Endodermal cell (in vitro differentiated cells): ENCODE measurements at regions not wholly inside any gene's neighbourhood (a gene's known extent, or its start where the extent isn't known, plus 50 kb on each side); places are given as distances from the start of the nearest gene placed in this dataset.

Source experiments
- DNase-seq: peaks from one replicate; pipeline ENCODE4 v3.0.0-alpha.2; 2017
- H3K27ac ChIP-seq: 2 replicates; pipeline ENCODE4 v1.5.1; 2013; ENCODE audit warnings: mild to moderate bottlenecking, low read depth, low read length, moderate library complexity
- H3K27me3 ChIP-seq: 2 replicates; pipeline ENCODE4 v1.6.1; 2013; ENCODE audit warnings: mild to moderate bottlenecking, low read length, moderate library complexity; ENCODE audit not compliant: insufficient read depth, control insufficient read depth, poor library complexity, severe bottlenecking
- H3K36me3 ChIP-seq: 2 replicates; pipeline ENCODE4 v1.7.0; 2013; ENCODE audit warnings: mild to moderate bottlenecking, low read length, moderate library complexity; ENCODE audit not compliant: control insufficient read depth, insufficient read depth
- H3K4me1 ChIP-seq: one replicate; pipeline ENCODE4 v1.7.0; 2013; ENCODE audit warnings: low read length; ENCODE audit not compliant: control insufficient read depth, insufficient read depth
- H3K4me3 ChIP-seq: 2 replicates; pipeline ENCODE4 v1.5.1; 2013; ENCODE audit warnings: mild to moderate bottlenecking, low read length, moderate library complexity
- H3K9ac ChIP-seq: 2 replicates; pipeline ENCODE4 v1.6.1; 2013; ENCODE audit warnings: mild to moderate bottlenecking, low read length, moderate library complexity; ENCODE audit not compliant: poor library complexity, severe bottlenecking; ENCODE audit errors: extremely low read depth
- H3K9me3 ChIP-seq: 2 replicates; pipeline ENCODE4 v1.6.1; 2013; ENCODE audit warnings: mild to moderate bottlenecking, low read length, moderate library complexity; ENCODE audit not compliant: control insufficient read depth
- H3K27ac Mint-ChIP-seq: 2 replicates; pipeline ENCODE4 v1.8.0; 2020; ENCODE audit warnings: mixed read lengths
- H3K27me3 Mint-ChIP-seq: 2 replicates; pipeline ENCODE4 v1.8.0; 2021; ENCODE audit warnings: mild to moderate bottlenecking, mixed read lengths; ENCODE audit not compliant: insufficient read depth
- H3K36me3 Mint-ChIP-seq: 2 replicates; pipeline ENCODE4 v1.8.0; 2020; ENCODE audit warnings: low read depth, mixed read lengths
- H3K4me1 Mint-ChIP-seq: 2 replicates; pipeline ENCODE4 v1.8.0; 2020; ENCODE audit warnings: mixed read lengths
- H3K4me3 Mint-ChIP-seq: 2 replicates; pipeline ENCODE4 v1.8.0; 2020; ENCODE audit warnings: mild to moderate bottlenecking, moderate library complexity, mixed read lengths
- H3K9me3 Mint-ChIP-seq: 2 replicates; pipeline ENCODE4 v1.8.0; 2020; ENCODE audit warnings: mild to moderate bottlenecking, mixed read lengths
- WGBS, 2 experiments: methylation state at CpG; one replicate each; pipeline versions ENCODE4 v1.1.5 to v1.1.7; 2013; ENCODE audit warnings: missing lambda C conversion rate in 2 of 2, mixed read lengths in 1 of 2; ENCODE audit not compliant: insufficient coverage in 1 of 2, insufficient read length in 1 of 2; 5-methylcytosine and 5-hydroxymethylcytosine counted together
- TF ChIP-seq, protein P1 (sequence below): fragments of 200-600 bp; sonication (generic); conservative IDR thresholded peaks from 2 replicates; pipeline ENCODE4 v1.5.0; 2021; ENCODE audit warnings: antibody characterized with exemption, mild to moderate bottlenecking

- no peak overlapping the region for H3K4me3 Mint-ChIP-seq
- no peak overlapping the region for H3K27ac ChIP-seq
Observed at GRCh38 chrX:43255596-43255995, 400.5 kb upstream of the MAOA start.

DNA sequence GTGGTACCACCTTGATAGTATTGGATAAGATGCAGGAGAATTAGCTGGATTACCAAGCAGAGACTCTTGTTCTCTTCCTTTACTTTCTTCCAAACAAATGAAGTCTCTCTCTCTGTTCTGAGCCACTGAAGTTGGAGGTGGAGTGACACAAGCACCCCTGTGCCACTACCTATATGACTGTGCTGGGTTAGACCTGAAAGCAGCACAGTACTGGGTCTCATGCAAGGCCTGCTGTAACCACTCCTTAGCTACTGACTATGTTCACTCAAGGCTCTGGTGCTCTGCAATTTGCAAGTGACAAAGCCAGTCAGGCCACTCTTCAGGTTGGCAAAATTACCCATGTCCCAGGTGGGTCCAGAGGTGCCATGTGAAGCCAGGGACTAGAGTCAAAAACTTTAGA lies 389.6 kb upstream of the MAOA start:
- no peak overlapping the region for H3K9ac ChIP-seq
- H3K27ac ChIP-seq: no peak overlapping the region
- TF ChIP-seq, protein P1, sequence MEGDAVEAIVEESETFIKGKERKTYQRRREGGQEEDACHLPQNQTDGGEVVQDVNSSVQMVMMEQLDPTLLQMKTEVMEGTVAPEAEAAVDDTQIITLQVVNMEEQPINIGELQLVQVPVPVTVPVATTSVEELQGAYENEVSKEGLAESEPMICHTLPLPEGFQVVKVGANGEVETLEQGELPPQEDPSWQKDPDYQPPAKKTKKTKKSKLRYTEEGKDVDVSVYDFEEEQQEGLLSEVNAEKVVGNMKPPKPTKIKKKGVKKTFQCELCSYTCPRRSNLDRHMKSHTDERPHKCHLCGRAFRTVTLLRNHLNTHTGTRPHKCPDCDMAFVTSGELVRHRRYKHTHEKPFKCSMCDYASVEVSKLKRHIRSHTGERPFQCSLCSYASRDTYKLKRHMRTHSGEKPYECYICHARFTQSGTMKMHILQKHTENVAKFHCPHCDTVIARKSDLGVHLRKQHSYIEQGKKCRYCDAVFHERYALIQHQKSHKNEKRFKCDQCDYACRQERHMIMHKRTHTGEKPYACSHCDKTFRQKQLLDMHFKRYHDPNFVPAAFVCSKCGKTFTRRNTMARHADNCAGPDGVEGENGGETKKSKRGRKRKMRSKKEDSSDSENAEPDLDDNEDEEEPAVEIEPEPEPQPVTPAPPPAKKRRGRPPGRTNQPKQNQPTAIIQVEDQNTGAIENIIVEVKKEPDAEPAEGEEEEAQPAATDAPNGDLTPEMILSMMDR: no peak
- no peaks in the 10 kb centered on the region for H3K27me3 Mint-ChIP-seq
- peaks cover under 1% of the 10 kb centered on the region for H3K9me3 Mint-ChIP-seq
- no peak for DNase-seq
- no peak overlapping the region for H3K27ac Mint-ChIP-seq
- H3K4me1 Mint-ChIP-seq: no peaks in the 10 kb centered on the region
- H3K4me3 ChIP-seq: no peak overlapping the region
- no peaks in the 10 kb centered on the region for H3K27me3 ChIP-seq
- no peaks in the 10 kb centered on the region for H3K36me3 Mint-ChIP-seq
- no peaks in the 10 kb centered on the region for H3K4me1 ChIP-seq
- H3K4me3 Mint-ChIP-seq: no peak overlapping the region
- H3K36me3 ChIP-seq: no peaks in the 10 kb centered on the region
- H3K9me3 ChIP-seq: no peaks in the 10 kb centered on the region

More at GRCh38 chrX:43255596-43255995, 400.5 kb upstream of the MAOA start:
- 96% methylated on average over 1 of the region's 1 CpG; no CpG with 5 or more reads in 1 of the 2 experiments for WGBS, 2 experiments
- Histone ChIP-seq H3K27me3 (no peaks in the 10 kb centered on the region), H3K36me3 (no peaks in the 10 kb centered on the region), H3K9ac (no peak overlapping the region), H3K4me3 (no peak overlapping the region), H3K4me1 (no peaks in the 10 kb centered on the region), H3K9me3 (peaks cover 8% of the 10 kb centered on the region)
- Mint-ChIP-seq H3K27me3 (no peaks in the 10 kb centered on the region), H3K36me3 (no peaks in the 10 kb centered on the region), H3K9me3 (peaks cover 16% of the 10 kb centered on the region), H3K27ac (no peak overlapping the region), H3K4me1 (no peaks in the 10 kb centered on the region)
- TF ChIP-seq, protein P1: no peak
- no peak for DNase-seq

- Mint-ChIP-seq H3K4me3 (no peak overlapping the region), H3K36me3 (no peaks in the 10 kb centered on the region), H3K27me3 (no peaks in the 10 kb centered on the region), H3K9me3 (no peaks in the 10 kb centered on the region), H3K27ac (no peak overlapping the region), H3K4me1 (no peaks in the 10 kb centered on the region)
- H3K9me3 ChIP-seq: no peaks in the 10 kb centered on the region
- no peak for DNase-seq
- no peaks in the 10 kb centered on the region for H3K4me1 ChIP-seq
- no peaks in the 10 kb centered on the region for H3K27me3 ChIP-seq
- H3K9ac ChIP-seq: no peak overlapping the region
- TF ChIP-seq, protein P1: no peak
- no peaks in the 10 kb centered on the region for H3K36me3 ChIP-seq
- 80 to 95% methylated on average over 1 to 5 of the region's 5 CpGs for WGBS, 2 experiments
- no peak overlapping the region for H3K27ac ChIP-seq
- H3K4me3 ChIP-seq: no peak overlapping the region
Observed at GRCh38 chrX:43267652-43268051, 388.4 kb upstream of the MAOA start.
